ENCODE measurements at regions not wholly inside any gene's neighbourhood (a gene's known extent, or its start where the extent isn't known, plus 50 kb on each side); places are given as distances from the start of the nearest gene placed in this dataset.

GRCh38 chr13:75016225-75016624 lies 465.7 kb downstream of the TBC1D4 start:
- no peaks in the 10 kb centered on the region for H3K27me3 ChIP-seq (replicated peaks; ENCODE audit: insufficient read depth, low read depth, low read length, poor library complexity)
- H3K27ac ChIP-seq (ENCODE audit: low read depth, low read length, poor library complexity, severe bottlenecking) = no peak overlapping the region
- H3K9me3 ChIP-seq (ENCODE audit: low read depth, low read length, poor library complexity, severe bottlenecking) = no peaks in the 10 kb centered on the region
- ChIA-PET POLR2A (ENCODE audit: low non-redundant PET) (no interaction called here), CTCF (no interaction called here)
- intact Hi-C loops (cut with micrococcal nuclease; ENCODE audit: unreplicated experiment) = no loop called here
- H3K4me3 ChIP-seq (ENCODE audit: low read depth, low read length, poor library complexity, severe bottlenecking) = no peak overlapping the region
- BruUV-seq (replicated peaks) = no TSS peak
- TF ChIP-seq EZH2 (IDR thresholded peaks at IDR 0.05; ENCODE audit: borderline replicate concordance, low read depth, low read length, poor library complexity, severe bottlenecking) = no peak
- TF ChIP-seq CTCF (conservative IDR thresholded peaks at IDR 0.05; ENCODE audit: low read depth, low read length) = no peak
- H3K36me3 ChIP-seq (ENCODE audit: insufficient read depth, low read length, poor library complexity, severe bottlenecking) = no peaks in the 10 kb centered on the region
- no peaks in the 10 kb centered on the region for H3K4me1 ChIP-seq (ENCODE audit: insufficient read depth, low read length, poor library complexity, severe bottlenecking)
- DNase-seq (ENCODE audit: low spot score) = no peak

GRCh38 chr13:75013818-75014217 lies 468.2 kb downstream of the TBC1D4 start:
- TF ChIP-seq CTCF (conservative IDR thresholded peaks at IDR 0.05; ENCODE audit: low read depth, low read length) (no peak), EZH2 (IDR thresholded peaks at IDR 0.05; ENCODE audit: borderline replicate concordance, low read depth, low read length, poor library complexity, severe bottlenecking) (no peak)
- no peak for DNase-seq (ENCODE audit: low spot score)
- CTCF ChIA-PET = no interaction called here

GRCh38 chr13:75010941-75011340 lies 471.0 kb downstream of the TBC1D4 start:
- CTCF ChIA-PET = no interaction called here
- H3K27me3 ChIP-seq (replicated peaks; ENCODE audit: insufficient read depth, low read depth, low read length, poor library complexity) = no peaks in the 10 kb centered on the region
- no peak overlapping the region for H3K27ac ChIP-seq (ENCODE audit: low read depth, low read length, poor library complexity, severe bottlenecking)
- POLR2A ChIA-PET (ENCODE audit: low non-redundant PET) = no interaction called here
- TF ChIP-seq CTCF (conservative IDR thresholded peaks at IDR 0.05; ENCODE audit: low read depth, low read length) = no peak
- no peak for TF ChIP-seq EZH2 (IDR thresholded peaks at IDR 0.05; ENCODE audit: borderline replicate concordance, low read depth, low read length, poor library complexity, severe bottlenecking)
- no peak for DNase-seq (ENCODE audit: low spot score)
- no peak overlapping the region for H3K4me3 ChIP-seq (ENCODE audit: low read depth, low read length, poor library complexity, severe bottlenecking)
- no peaks in the 10 kb centered on the region for H3K4me1 ChIP-seq (ENCODE audit: insufficient read depth, low read length, poor library complexity, severe bottlenecking)
- intact Hi-C loops (cut with micrococcal nuclease; ENCODE audit: unreplicated experiment) = no loop called here
- H3K36me3 ChIP-seq (ENCODE audit: insufficient read depth, low read length, poor library complexity, severe bottlenecking) = no peaks in the 10 kb centered on the region
- BruUV-seq (replicated peaks) = no TSS peak
- H3K9me3 ChIP-seq (ENCODE audit: low read depth, low read length, poor library complexity, severe bottlenecking) = no peaks in the 10 kb centered on the region

More at GRCh38 chr13:75013818-75014217, 468.2 kb downstream of the TBC1D4 start:
- H3K4me3 ChIP-seq (ENCODE audit: low read depth, low read length, poor library complexity, severe bottlenecking) = no peak overlapping the region
- POLR2A ChIA-PET (ENCODE audit: low non-redundant PET) = no interaction called here
- H3K27me3 ChIP-seq (replicated peaks; ENCODE audit: insufficient read depth, low read depth, low read length, poor library complexity) = no peaks in the 10 kb centered on the region
- BruUV-seq (replicated peaks) = no TSS peak
- no peaks in the 10 kb centered on the region for H3K9me3 ChIP-seq (ENCODE audit: low read depth, low read length, poor library complexity, severe bottlenecking)
- no peak overlapping the region for H3K27ac ChIP-seq (ENCODE audit: low read depth, low read length, poor library complexity, severe bottlenecking)
- H3K36me3 ChIP-seq (ENCODE audit: insufficient read depth, low read length, poor library complexity, severe bottlenecking) = no peaks in the 10 kb centered on the region
- intact Hi-C loops (cut with micrococcal nuclease; ENCODE audit: unreplicated experiment) = no loop called here
- no peaks in the 10 kb centered on the region for H3K4me1 ChIP-seq (ENCODE audit: insufficient read depth, low read length, poor library complexity, severe bottlenecking)
